Neural cell (in vitro differentiated cells): ENCODE measurements at regions not wholly inside any gene's neighbourhood (a gene's known extent, or its start where the extent isn't known, plus 50 kb on each side); places are given as distances from the start of the nearest gene placed in this dataset.

Experiments used
- H2AFZ ChIP-seq: fragments of 200-600, 300-800 bp; sonication (generic), shearing (Covaris generic); 2 replicates; pipeline ENCODE4 v1.6.0; 2014; ENCODE audit warnings: low read depth, mild to moderate bottlenecking, antibody characterized with exemption, low read length, moderate library complexity
- H3F3A ChIP-seq: fragments of 200-600 bp; shearing (Covaris generic); 2 replicates; pipeline ENCODE4 v1.6.1; 2016; ENCODE audit warnings: mild to moderate bottlenecking, moderate library complexity, mixed read lengths, antibody characterized with exemption, low read length; ENCODE audit not compliant: insufficient read depth, poor library complexity, severe bottlenecking
- H3K27ac ChIP-seq: fragments of 200-600, 300-800 bp; sonication (generic), shearing (Covaris generic); 2 replicates; pipeline ENCODE4 v1.5.1; 2014; ENCODE audit warnings: mild to moderate bottlenecking, low read length, moderate library complexity
- H3K27me3 ChIP-seq: fragments of 300-800, 200-600 bp; sonication (generic), shearing (Covaris generic); 2 replicates; pipeline ENCODE4 v1.6.0; 2014; ENCODE audit warnings: mild to moderate bottlenecking, low read depth, low read length, moderate library complexity; ENCODE audit not compliant: insufficient read depth
- H3K36me3 ChIP-seq: fragments of 300-800, 200-600 bp; sonication (generic), shearing (Covaris generic); 2 replicates; pipeline ENCODE4 v1.5.1; 2014; ENCODE audit warnings: mild to moderate bottlenecking, antibody characterized with exemption, low read length, moderate library complexity; ENCODE audit not compliant: insufficient read depth
- H3K4me2 ChIP-seq: fragments of 300-800, 200-600 bp; sonication (generic), shearing (Covaris generic); 2 replicates; pipeline ENCODE4 v1.6.0; 2014; ENCODE audit warnings: mild to moderate bottlenecking, low read length
- H3K4me3 ChIP-seq: fragments of 300-800, 200-600 bp; sonication (generic), shearing (Covaris generic); 2 replicates; pipeline ENCODE4 v1.5.1; 2014; ENCODE audit warnings: mild to moderate bottlenecking, low read length, moderate library complexity
- H3K79me2 ChIP-seq: fragments of 200-600 bp; shearing (Covaris generic); replicated peaks from 2 replicates; pipeline ENCODE4 v1.6.0; 2014; ENCODE audit warnings: mild to moderate bottlenecking, low read length, moderate library complexity; ENCODE audit not compliant: insufficient read depth
- H3K9ac ChIP-seq: fragments of 300-800, 200-600 bp; sonication (generic), shearing (Covaris generic); 2 replicates; pipeline ENCODE4 v1.6.1; 2016; ENCODE audit warnings: mild to moderate bottlenecking, low read length, mixed read lengths
- H3K9me2 ChIP-seq: fragments of 200-600 bp; shearing (Covaris generic); 2 replicates; pipeline ENCODE4 v1.6.1; 2016; ENCODE audit warnings: mild to moderate bottlenecking, low read length, mixed read lengths; ENCODE audit not compliant: insufficient read depth
- H3K9me3 ChIP-seq: fragments of 200-600, 300-800 bp; sonication (generic), shearing (Covaris generic); 2 replicates; pipeline ENCODE4 v1.6.1; 2016; ENCODE audit warnings: mild to moderate bottlenecking, mixed run types, low read length, moderate library complexity, mixed read lengths
- H4K20me1 ChIP-seq: fragments of 200-600 bp; shearing (Covaris generic); 2 replicates; pipeline ENCODE4 v1.6.1; 2016; ENCODE audit warnings: mild to moderate bottlenecking, mixed run types; ENCODE audit not compliant: insufficient read depth
- CTCF ChIP-seq: fragments of 450-650 bp; IDR thresholded peaks from 2 replicates; pipeline ENCODE4 v1.5.1; 2014; ENCODE audit warnings: antibody characterized with exemption, mild to moderate bottlenecking, moderate library complexity; ENCODE audit not compliant: poor library complexity, severe bottlenecking
- EP300 ChIP-seq: fragments of 450-650 bp; conservative IDR thresholded peaks from 2 replicates; pipeline ENCODE4 v1.6.1; 2014; ENCODE audit warnings: antibody characterized with exemption, mild to moderate bottlenecking, moderate library complexity; ENCODE audit not compliant: poor library complexity, severe bottlenecking
- EZH2 ChIP-seq: fragments of 200-600, 300-800 bp; shearing (Covaris generic), sonication (generic); IDR thresholded peaks from 2 replicates; pipeline ENCODE4 v1.6.1; 2014; ENCODE audit warnings: antibody characterized with exemption, low read length, borderline replicate concordance, mild to moderate bottlenecking; ENCODE audit not compliant: insufficient read depth, poor library complexity, severe bottlenecking
- MXI1 ChIP-seq: fragments of 450-650 bp; conservative IDR thresholded peaks from 2 replicates; pipeline ENCODE4 v1.6.1; 2014; ENCODE audit warnings: antibody characterized with exemption, mild to moderate bottlenecking; ENCODE audit not compliant: poor library complexity, severe bottlenecking
- POLR2AphosphoS5 ChIP-seq: IDR thresholded peaks from 2 replicates; pipeline ENCODE4 v1.6.1; 2012
- RAD21 ChIP-seq: fragments of 450-650 bp; conservative IDR thresholded peaks from 2 replicates; pipeline ENCODE4 v1.6.1; 2014; ENCODE audit warnings: antibody characterized with exemption, mild to moderate bottlenecking, moderate library complexity
- SMC3 ChIP-seq: fragments of 450-650 bp; conservative IDR thresholded peaks from 2 replicates; pipeline ENCODE4 v1.6.1; 2014; ENCODE audit warnings: antibody characterized with exemption, mild to moderate bottlenecking, moderate library complexity; ENCODE audit not compliant: poor library complexity
- TAF1 ChIP-seq: IDR thresholded peaks from 2 replicates; pipeline ENCODE4 v1.6.1; 2012; ENCODE audit warnings: low read depth
- TF ChIP-seq, protein P1 (sequence below): IDR thresholded peaks from 2 replicates; pipeline ENCODE4 v1.6.1; 2012; ENCODE audit warnings: borderline replicate concordance

GRCh38 chr16:8452941-8453340 lies 137.4 kb downstream of the TMEM114 start:
- H4K20me1 ChIP-seq, result no peaks in the 10 kb centered on the region

GRCh38 chr16:8436931-8437330 lies 153.4 kb downstream of the TMEM114 start:
- H3K27ac ChIP-seq, result no peak overlapping the region
- no peaks in the 10 kb centered on the region for H3F3A ChIP-seq
- no peak overlapping the region for H3K4me3 ChIP-seq
- H3K27me3 ChIP-seq, result no peaks in the 10 kb centered on the region
- H3K4me2 ChIP-seq, result no peak overlapping the region
- H3K79me2 ChIP-seq, result no peaks in the 10 kb centered on the region
- H2AFZ ChIP-seq, result no peak overlapping the region
- H3K9me3 ChIP-seq, result no peaks in the 10 kb centered on the region
- H3K9ac ChIP-seq, result no peak overlapping the region
- no peaks in the 10 kb centered on the region for H4K20me1 ChIP-seq
- H3K36me3 ChIP-seq, result no peaks in the 10 kb centered on the region
- H3K9me2 ChIP-seq, result no peaks in the 10 kb centered on the region
- TF ChIP-seq, protein P1, sequence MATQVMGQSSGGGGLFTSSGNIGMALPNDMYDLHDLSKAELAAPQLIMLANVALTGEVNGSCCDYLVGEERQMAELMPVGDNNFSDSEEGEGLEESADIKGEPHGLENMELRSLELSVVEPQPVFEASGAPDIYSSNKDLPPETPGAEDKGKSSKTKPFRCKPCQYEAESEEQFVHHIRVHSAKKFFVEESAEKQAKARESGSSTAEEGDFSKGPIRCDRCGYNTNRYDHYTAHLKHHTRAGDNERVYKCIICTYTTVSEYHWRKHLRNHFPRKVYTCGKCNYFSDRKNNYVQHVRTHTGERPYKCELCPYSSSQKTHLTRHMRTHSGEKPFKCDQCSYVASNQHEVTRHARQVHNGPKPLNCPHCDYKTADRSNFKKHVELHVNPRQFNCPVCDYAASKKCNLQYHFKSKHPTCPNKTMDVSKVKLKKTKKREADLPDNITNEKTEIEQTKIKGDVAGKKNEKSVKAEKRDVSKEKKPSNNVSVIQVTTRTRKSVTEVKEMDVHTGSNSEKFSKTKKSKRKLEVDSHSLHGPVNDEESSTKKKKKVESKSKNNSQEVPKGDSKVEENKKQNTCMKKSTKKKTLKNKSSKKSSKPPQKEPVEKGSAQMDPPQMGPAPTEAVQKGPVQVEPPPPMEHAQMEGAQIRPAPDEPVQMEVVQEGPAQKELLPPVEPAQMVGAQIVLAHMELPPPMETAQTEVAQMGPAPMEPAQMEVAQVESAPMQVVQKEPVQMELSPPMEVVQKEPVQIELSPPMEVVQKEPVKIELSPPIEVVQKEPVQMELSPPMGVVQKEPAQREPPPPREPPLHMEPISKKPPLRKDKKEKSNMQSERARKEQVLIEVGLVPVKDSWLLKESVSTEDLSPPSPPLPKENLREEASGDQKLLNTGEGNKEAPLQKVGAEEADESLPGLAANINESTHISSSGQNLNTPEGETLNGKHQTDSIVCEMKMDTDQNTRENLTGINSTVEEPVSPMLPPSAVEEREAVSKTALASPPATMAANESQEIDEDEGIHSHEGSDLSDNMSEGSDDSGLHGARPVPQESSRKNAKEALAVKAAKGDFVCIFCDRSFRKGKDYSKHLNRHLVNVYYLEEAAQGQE, result no peak
- TF ChIP-seq EZH2, result no peak
- TF ChIP-seq MXI1, result no peak
- TF ChIP-seq TAF1, result no peak
- TF ChIP-seq CTCF, result no peak
- TF ChIP-seq RAD21, result no peak
- no peak for TF ChIP-seq SMC3
- no peak for TF ChIP-seq POLR2AphosphoS5
- no peak for TF ChIP-seq EP300

More at GRCh38 chr16:8452941-8453340, 137.4 kb downstream of the TMEM114 start:
- no peaks in the 10 kb centered on the region for H3K9me2 ChIP-seq
- no peak overlapping the region for H3K9ac ChIP-seq
- no peaks in the 10 kb centered on the region for H3K27me3 ChIP-seq
- no peak overlapping the region for H2AFZ ChIP-seq
- H3K9me3 ChIP-seq, result no peaks in the 10 kb centered on the region
- no peaks in the 10 kb centered on the region for H3K36me3 ChIP-seq
- H3K4me3 ChIP-seq, result no peak overlapping the region
- H3K79me2 ChIP-seq, result no peaks in the 10 kb centered on the region
- H3F3A ChIP-seq, result no peaks in the 10 kb centered on the region
- no peak for TF ChIP-seq RAD21
- TF ChIP-seq POLR2AphosphoS5, result no peak
- TF ChIP-seq CTCF, result no peak
- TF ChIP-seq TAF1, result no peak
- TF ChIP-seq, protein P1, result no peak
- TF ChIP-seq EP300, result no peak
- no peak for TF ChIP-seq SMC3
- TF ChIP-seq MXI1, result no peak
- TF ChIP-seq EZH2, result no peak
- H3K27ac ChIP-seq, result no peak overlapping the region
- no peak overlapping the region for H3K4me2 ChIP-seq
